Stimulated activated naive B cell treated with anti-CD40 and anti-IgM and Interleukin-4, amounts not matched to agents 10 μg/mL and 1 μg/mL and 100 μg/mL, for 72 hours (primary cell): ENCODE measurements at regions not wholly inside any gene's neighbourhood (a gene's known extent, or its start where the extent isn't known, plus 50 kb on each side); places are given as distances from the start of the nearest gene placed in this dataset.

Experiments
- ATAC-seq, 2 donors: fragments of 150-1000 bp; cut with Tn5 transposase; replicated peaks; 2 replicates each; pipeline ENCODE4 v1.10.0; 2021; ENCODE audit warnings: moderate library complexity in 1 of 2
- DNase-seq: peaks from one replicate; pipeline ENCODE4 v3.0.0; 2021
- H3K27ac Mint-ChIP-seq: one replicate; pipeline ENCODE4 v1.8.0; 2022; ENCODE audit warnings: mild to moderate bottlenecking, mixed read lengths
- H3K27me3 Mint-ChIP-seq, 2 donors: one replicate each; pipeline ENCODE4 v1.8.0; 2022; ENCODE audit warnings: mixed read lengths in 2 of 2
- H3K36me3 Mint-ChIP-seq, 2 donors: one replicate each; pipeline ENCODE4 v1.8.0; 2022; ENCODE audit warnings: mixed read lengths in 2 of 2, mild to moderate bottlenecking in 1 of 2
- H3K4me1 Mint-ChIP-seq, 2 donors: one replicate each; pipeline ENCODE4 v1.8.0; 2022; ENCODE audit warnings: mixed read lengths in 2 of 2, mild to moderate bottlenecking in 1 of 2
- H3K4me3 Mint-ChIP-seq, 2 donors: one replicate each; pipeline ENCODE4 v1.8.0; 2022; ENCODE audit warnings: mild to moderate bottlenecking in 2 of 2, mixed read lengths in 2 of 2, moderate library complexity in 1 of 2
- H3K9me3 Mint-ChIP-seq, 2 donors: one replicate each; pipeline ENCODE4 v1.8.0; 2022; ENCODE audit warnings: mixed read lengths in 2 of 2, mild to moderate bottlenecking in 1 of 2

DNA sequence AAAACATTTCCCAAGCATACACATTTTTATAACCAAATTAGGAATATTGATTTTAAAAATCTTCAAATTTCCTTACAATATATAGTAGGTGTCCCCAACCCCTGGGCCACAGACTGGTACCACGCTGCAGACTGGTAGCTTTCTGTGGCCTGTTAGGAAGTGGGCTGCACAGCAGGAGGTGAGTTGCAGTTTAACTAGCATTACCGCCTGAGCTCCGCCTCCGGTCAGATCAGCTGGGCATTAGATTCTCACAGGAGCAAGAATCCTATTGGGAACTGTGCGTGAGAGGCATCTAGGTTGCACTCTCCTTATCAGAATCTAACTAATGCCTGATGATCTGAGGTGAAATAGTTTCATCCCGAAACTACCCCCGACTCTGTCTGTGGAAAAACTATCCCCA, 62.1 kb downstream of the ZWINT start:
- Mint-ChIP-seq H3K4me1 (no peaks in the 10 kb centered on the region), H3K4me3 (no peak overlapping the region), H3K36me3 (no peaks in the 10 kb centered on the region), H3K27me3 (no peaks in the 10 kb centered on the region), H3K9me3 (no peaks in the 10 kb centered on the region), H3K27ac (no peak overlapping the region)
- ATAC-seq (no peak), DNase-seq (no peak)

GRCh38 chr10:56296618-56297017, 64.4 kb downstream of the ZWINT start:
- Mint-ChIP-seq H3K9me3 (no peaks in the 10 kb centered on the region), H3K4me3 (no peak overlapping the region), H3K36me3 (no peaks in the 10 kb centered on the region), H3K27ac (no peak overlapping the region), H3K27me3 (no peaks in the 10 kb centered on the region), H3K4me1 (no peaks in the 10 kb centered on the region)
- DNase-seq: no peak
- ATAC-seq: no peak

- H3K4me1 Mint-ChIP-seq: no peaks in the 10 kb centered on the region
- no peak overlapping the region for H3K4me3 Mint-ChIP-seq
- H3K9me3 Mint-ChIP-seq: no peaks in the 10 kb centered on the region
- H3K27me3 Mint-ChIP-seq: no peaks in the 10 kb centered on the region
- no peaks in the 10 kb centered on the region for H3K36me3 Mint-ChIP-seq
- no peak overlapping the region for H3K27ac Mint-ChIP-seq
- ATAC-seq (no peak), DNase-seq (no peak)
These were observed 72.7 kb downstream of the ZWINT start for GRCh38 chr10:56288403-56288802.

- no peaks in the 10 kb centered on the region for H3K36me3 Mint-ChIP-seq
- no peaks in the 10 kb centered on the region for H3K27me3 Mint-ChIP-seq
- H3K4me1 Mint-ChIP-seq: no peaks in the 10 kb centered on the region
- H3K4me3 Mint-ChIP-seq: no peak overlapping the region
- H3K27ac Mint-ChIP-seq: no peak overlapping the region
- no peak for ATAC-seq
- no peaks in the 10 kb centered on the region for H3K9me3 Mint-ChIP-seq
- no peak for DNase-seq
These were observed 75.0 kb downstream of the ZWINT start for GRCh38 chr10:56286096-56286495.

- no peaks in the 10 kb centered on the region for H3K9me3 Mint-ChIP-seq
These were observed 81.8 kb downstream of the ZWINT start for GRCh38 chr10:56279270-56279669.

DNA sequence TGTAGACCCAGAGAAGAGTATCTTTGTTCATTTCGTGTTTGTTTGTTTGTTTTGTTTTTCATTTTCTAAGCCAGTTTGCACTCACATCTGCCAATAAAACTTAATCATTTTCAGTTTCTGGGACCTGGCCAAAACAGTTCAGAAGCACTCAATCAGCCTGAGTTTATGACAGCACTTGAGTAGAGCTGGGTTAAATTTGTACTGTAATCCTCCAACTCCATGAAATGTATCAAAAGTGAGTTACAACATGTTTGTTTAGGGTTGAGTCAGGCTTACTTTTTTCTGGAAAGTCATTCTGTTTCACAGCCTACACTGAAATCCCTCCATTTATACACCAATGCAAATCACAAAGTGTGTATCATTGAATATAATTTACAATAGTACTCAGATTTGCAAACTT, 91.9 kb downstream of the ZWINT start:
- ATAC-seq (no peak), DNase-seq (no peak)
- no peaks in the 10 kb centered on the region for H3K36me3 Mint-ChIP-seq
- H3K27ac Mint-ChIP-seq: no peak overlapping the region
- no peaks in the 10 kb centered on the region for H3K4me1 Mint-ChIP-seq
- H3K27me3 Mint-ChIP-seq: no peaks in the 10 kb centered on the region
- no peak overlapping the region for H3K4me3 Mint-ChIP-seq
- no peaks in the 10 kb centered on the region for H3K9me3 Mint-ChIP-seq

More at GRCh38 chr10:56279270-56279669, 81.8 kb downstream of the ZWINT start:
- DNase-seq: no peak
- H3K4me1 Mint-ChIP-seq: no peaks in the 10 kb centered on the region
- no peak for ATAC-seq
- H3K27me3 Mint-ChIP-seq: no peaks in the 10 kb centered on the region
- no peak overlapping the region for H3K4me3 Mint-ChIP-seq
- H3K27ac Mint-ChIP-seq: no peak overlapping the region
- no peaks in the 10 kb centered on the region for H3K36me3 Mint-ChIP-seq

GRCh38 chr10:56266120-56266519, 94.9 kb downstream of the ZWINT start:
- Mint-ChIP-seq H3K27me3 (no peaks in the 10 kb centered on the region), H3K4me1 (no peaks in the 10 kb centered on the region)
- ATAC-seq: no peak

DNA sequence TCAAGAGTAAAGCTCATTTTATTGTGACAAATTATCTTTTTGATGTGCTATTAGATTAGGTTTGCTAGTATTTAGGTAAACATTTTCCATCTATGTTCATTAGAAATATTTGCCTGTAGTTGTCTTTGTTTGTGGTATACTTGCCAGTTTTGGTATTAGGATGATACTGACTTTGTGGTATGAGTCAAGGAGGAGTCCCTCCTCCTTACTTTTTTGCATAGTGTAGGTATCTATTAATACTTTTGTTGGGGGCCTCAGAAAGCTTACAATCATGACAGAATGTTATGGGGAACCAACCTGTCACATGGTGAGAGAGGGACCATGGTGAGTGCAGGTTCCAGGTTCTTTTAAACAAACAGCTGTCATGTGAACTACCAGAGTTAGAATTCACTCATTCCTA, 102.1 kb downstream of the ZWINT start:
- ATAC-seq: no peak
- DNase-seq: no peak
- no peaks in the 10 kb centered on the region for H3K27me3 Mint-ChIP-seq
- H3K4me1 Mint-ChIP-seq: no peaks in the 10 kb centered on the region
- no peaks in the 10 kb centered on the region for H3K36me3 Mint-ChIP-seq
- H3K9me3 Mint-ChIP-seq: peaks cover 0 to 2% of the 10 kb centered on the region in 2 donors
- H3K4me3 Mint-ChIP-seq: no peak overlapping the region
- H3K27ac Mint-ChIP-seq: no peak overlapping the region

More at GRCh38 chr10:56266120-56266519, 94.9 kb downstream of the ZWINT start:
- Mint-ChIP-seq H3K9me3 (no peaks in the 10 kb centered on the region), H3K36me3 (no peaks in the 10 kb centered on the region), H3K4me3 (no peak overlapping the region), H3K27ac (no peak overlapping the region)
- DNase-seq: no peak

DNA sequence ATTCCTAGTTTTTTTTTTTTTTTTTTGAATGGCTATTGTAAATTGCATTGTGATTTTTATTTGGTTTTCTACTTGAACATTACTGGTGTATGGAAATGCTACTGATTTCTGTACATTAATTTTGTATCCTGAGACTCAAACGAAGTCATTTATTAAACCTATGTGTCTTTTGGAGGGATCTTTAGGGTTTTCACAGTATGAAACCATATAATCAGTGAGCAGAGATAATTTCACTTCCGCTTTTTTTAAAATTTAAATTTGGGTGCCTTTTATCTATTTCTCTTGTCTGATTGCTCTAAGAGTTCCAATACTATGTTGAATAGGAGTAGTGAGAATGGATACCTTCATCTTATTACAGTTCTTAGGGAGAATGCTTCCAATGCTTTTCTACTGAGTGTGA, 102.7 kb downstream of the ZWINT start:
- H3K36me3 Mint-ChIP-seq: no peaks in the 10 kb centered on the region
- DNase-seq (no peak), ATAC-seq (no peak)
- no peaks in the 10 kb centered on the region for H3K27me3 Mint-ChIP-seq
- H3K9me3 Mint-ChIP-seq: peaks cover 0 to 5% of the 10 kb centered on the region in 2 donors
- H3K4me1 Mint-ChIP-seq: no peaks in the 10 kb centered on the region
- H3K4me3 Mint-ChIP-seq: no peak overlapping the region
- H3K27ac Mint-ChIP-seq: no peak overlapping the region

GRCh38 chr10:56255298-56255697, 105.8 kb downstream of the ZWINT start:
- Mint-ChIP-seq H3K27ac (no peak overlapping the region), H3K36me3 (no peaks in the 10 kb centered on the region)

GRCh38 chr10:56240471-56240870, 120.6 kb downstream of the ZWINT start:
- H3K27me3 Mint-ChIP-seq: no peaks in the 10 kb centered on the region
- no peak overlapping the region for H3K4me3 Mint-ChIP-seq
- no peaks in the 10 kb centered on the region for H3K36me3 Mint-ChIP-seq
- no peaks in the 10 kb centered on the region for H3K4me1 Mint-ChIP-seq
- ATAC-seq (no peak), DNase-seq (no peak)
- H3K9me3 Mint-ChIP-seq: no peaks in the 10 kb centered on the region
- H3K27ac Mint-ChIP-seq: no peak overlapping the region

More at GRCh38 chr10:56255298-56255697, 105.8 kb downstream of the ZWINT start:
- H3K4me3 Mint-ChIP-seq: no peak overlapping the region
- ATAC-seq (no peak), DNase-seq (no peak)
- peaks cover 0 to 5% of the 10 kb centered on the region in 2 donors for H3K9me3 Mint-ChIP-seq
- no peaks in the 10 kb centered on the region for H3K4me1 Mint-ChIP-seq
- no peaks in the 10 kb centered on the region for H3K27me3 Mint-ChIP-seq

DNA sequence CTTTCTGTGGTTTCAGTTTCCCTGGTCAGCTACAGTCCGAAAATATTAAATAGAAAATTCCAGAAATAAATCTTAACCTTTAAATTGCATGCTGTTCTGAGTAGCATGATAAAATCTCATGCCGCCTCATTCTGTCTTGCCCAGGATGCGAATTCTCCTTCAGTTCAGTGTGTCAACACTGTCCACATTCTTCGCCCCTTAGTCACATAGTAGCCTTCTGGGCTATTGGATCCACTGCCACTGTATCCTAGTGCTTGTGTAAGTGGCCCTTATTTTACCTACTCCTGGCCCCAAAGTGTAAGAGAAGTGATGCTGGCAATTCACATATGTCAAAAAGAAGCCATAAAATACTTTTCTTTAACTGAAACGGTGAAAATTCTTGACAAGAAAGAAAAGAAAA, 129.6 kb downstream of the ZWINT start:
- no peak overlapping the region for H3K27ac Mint-ChIP-seq
- ATAC-seq: no peak

GRCh38 chr10:56222237-56222636, 138.8 kb downstream of the ZWINT start:
- Mint-ChIP-seq H3K27ac (no peak overlapping the region), H3K4me1 (no peaks in the 10 kb centered on the region)
- DNase-seq: no peak

More for the DNA sequence above, 129.6 kb downstream of the ZWINT start:
- Mint-ChIP-seq H3K9me3 (no peaks in the 10 kb centered on the region), H3K27me3 (no peaks in the 10 kb centered on the region), H3K4me1 (no peaks in the 10 kb centered on the region), H3K36me3 (no peaks in the 10 kb centered on the region), H3K4me3 (no peak overlapping the region)
- DNase-seq: no peak

GRCh38 chr10:56212951-56213350, 148.1 kb downstream of the ZWINT start:
- no peaks in the 10 kb centered on the region for H3K27me3 Mint-ChIP-seq
- ATAC-seq (no peak), DNase-seq (no peak)
- no peaks in the 10 kb centered on the region for H3K36me3 Mint-ChIP-seq
- peaks cover 4 to 9% of the 10 kb centered on the region in 2 donors for H3K9me3 Mint-ChIP-seq
- no peak overlapping the region for H3K4me3 Mint-ChIP-seq
- H3K27ac Mint-ChIP-seq: no peak overlapping the region
- H3K4me1 Mint-ChIP-seq: no peaks in the 10 kb centered on the region

More at GRCh38 chr10:56222237-56222636, 138.8 kb downstream of the ZWINT start:
- Mint-ChIP-seq H3K36me3 (no peaks in the 10 kb centered on the region), H3K27me3 (no peaks in the 10 kb centered on the region), H3K4me3 (no peak overlapping the region), H3K9me3 (no peaks in the 10 kb centered on the region)
- no peak for ATAC-seq

GRCh38 chr10:56181607-56182006, 179.5 kb downstream of the ZWINT start:
- H3K27me3 Mint-ChIP-seq: no peaks in the 10 kb centered on the region

DNA sequence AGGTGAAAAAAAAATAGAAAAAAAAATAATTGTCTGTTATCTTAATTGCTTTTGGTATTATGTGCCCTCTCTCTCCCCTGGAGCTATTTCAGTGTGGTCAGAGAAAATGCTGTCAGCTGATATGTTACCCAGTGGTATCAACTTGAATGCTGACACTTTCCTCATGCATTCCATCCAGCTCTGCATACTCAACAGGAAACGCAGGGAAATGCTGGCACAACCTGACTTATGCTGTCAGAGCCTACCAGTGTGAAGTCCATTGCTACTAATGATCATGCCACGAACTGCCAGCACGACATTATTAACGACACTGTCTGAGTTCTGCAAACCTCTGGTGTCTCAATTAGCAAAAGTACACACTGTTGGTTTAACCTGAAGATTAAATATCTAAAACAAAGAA, 182.8 kb downstream of the ZWINT start:
- Mint-ChIP-seq H3K36me3 (no peaks in the 10 kb centered on the region), H3K27me3 (no peaks in the 10 kb centered on the region), H3K4me1 (no peaks in the 10 kb centered on the region), H3K4me3 (no peak overlapping the region), H3K27ac (no peak overlapping the region), H3K9me3 (peaks cover 0 to 2% of the 10 kb centered on the region in 2 donors)
- DNase-seq: no peak
- no peak for ATAC-seq

More at GRCh38 chr10:56181607-56182006, 179.5 kb downstream of the ZWINT start:
- ATAC-seq: no peak
- no peaks in the 10 kb centered on the region for H3K36me3 Mint-ChIP-seq
- H3K4me1 Mint-ChIP-seq: no peaks in the 10 kb centered on the region
- no peak for DNase-seq
- no peak overlapping the region for H3K27ac Mint-ChIP-seq
- no peak overlapping the region for H3K4me3 Mint-ChIP-seq
- peaks cover 0 to 4% of the 10 kb centered on the region in 2 donors for H3K9me3 Mint-ChIP-seq
